HepG2 (cell line): ENCODE measurements at regions not wholly inside any gene's neighbourhood (a gene's known extent, or its start where the extent isn't known, plus 50 kb on each side); places are given as distances from the start of the nearest gene placed in this dataset.

ENCODE experiments used
- ATAC-seq: fragments of 200-7000 bp; cut with Tn5 transposase; 3 replicates; pipeline ENCODE4 v1.9.1; 2020; ENCODE audit warnings: mild to moderate bottlenecking, moderate library complexity
- BruUV-seq: library from RNA; stranded (reverse); fragments of 400-500 nt; replicated peaks from 2 replicates; lab custom pipeline; 2021; lab: Mats Ljungman, UMichigan
- CTCF ChIA-PET: fragments of 300-600 bp; formaldehyde crosslinking; extraction: SDS; loops from one replicate; lab custom pipeline; 2021; ENCODE audit warnings: low total read pairs, inconsistent platforms, low intra/inter-chr PET ratio; lab: Yijun Ruan, JAX
- POLR2A ChIA-PET: fragments of 350-600 bp; sonication (Branson Sonifier 250); formaldehyde crosslinking; loops from one replicate; lab custom pipeline; 2020; ENCODE audit warnings: antibody characterized with exemption, inconsistent platforms; lab: Yijun Ruan, JAX
- DNase-seq: peaks from one replicate; pipeline ENCODE4 v3.0.0-alpha.2; 2015; ENCODE audit warnings: low spot score
- FAIRE-seq: peaks from 3 replicates; lab custom pipeline; 2011; peaks lifted over from hg19 to GRCh38; lab: Jason Lieb, UNC
- H2AFZ ChIP-seq: one replicate; pipeline ENCODE4 v1.6.1; 2011; ENCODE audit warnings: low read length, inconsistent platforms
- H3K27ac ChIP-seq: fragments of 300-600 bp; 3 replicates; pipeline ENCODE4 v1.8.0; 2011; ENCODE audit warnings: mixed run types, mild to moderate bottlenecking, mixed read lengths, low read length, inconsistent platforms; ENCODE audit not compliant: insufficient read depth; ENCODE audit errors: extremely low read length
- H3K27me3 ChIP-seq, 2 experiments: fragments of 200-600 bp in 1 of 2; 2 replicates in 1 of 2; 3 replicates in 1 of 2; pipeline versions ENCODE4 v1.6.0 to v1.8.0; 2011; ENCODE audit warnings: low read length in 2 of 2, mild to moderate bottlenecking in 2 of 2, moderate library complexity in 2 of 2, inconsistent platforms in 1 of 2; ENCODE audit not compliant: insufficient read depth in 2 of 2, control insufficient read depth in 1 of 2
- H3K36me3 ChIP-seq, 2 experiments: fragments of 200-600 bp in 1 of 2; replicated peaks in 1 of 2; 2 replicates in 1 of 2; 3 replicates in 1 of 2; pipeline versions ENCODE4 v1.5.1 to v1.8.0; 2011; ENCODE audit warnings: low read length in 2 of 2, inconsistent platforms in 1 of 2; ENCODE audit not compliant: insufficient read depth in 2 of 2, control insufficient read depth in 1 of 2
- H3K4me1 ChIP-seq: 2 replicates; pipeline ENCODE4 v1.5.1; 2012; ENCODE audit warnings: low read length, inconsistent platforms; ENCODE audit not compliant: insufficient read depth
- H3K4me2 ChIP-seq: 2 replicates; pipeline ENCODE4 v1.6.0; 2011; ENCODE audit warnings: low read depth, low read length, inconsistent platforms
- H3K4me3 ChIP-seq, 3 experiments: fragments of 200-600 bp in 1 of 3; sonication (generic), shearing (Covaris generic) in 1 of 3; replicated peaks in 1 of 3; 2 replicates each; pipeline ENCODE4 v1.5.1; 2011 to 2016; ENCODE audit warnings: low read length in 3 of 3, inconsistent platforms in 2 of 3, low read depth in 2 of 3, mild to moderate bottlenecking in 2 of 3, control low read depth in 1 of 3, mixed read lengths in 1 of 3; ENCODE audit not compliant: insufficient read depth in 1 of 3
- H3K79me2 ChIP-seq: one replicate; pipeline ENCODE4 v1.6.1; 2011; ENCODE audit warnings: low read length, inconsistent platforms; ENCODE audit not compliant: insufficient read depth
- H3K9ac ChIP-seq: 2 replicates; pipeline ENCODE4 v1.6.0; 2011; ENCODE audit warnings: mild to moderate bottlenecking, low read depth, low read length, inconsistent platforms; ENCODE audit not compliant: insufficient read depth
- H3K9me3 ChIP-seq: 2 replicates; pipeline ENCODE4 v1.5.1; 2012; ENCODE audit warnings: mild to moderate bottlenecking, low read length
- H4K20me1 ChIP-seq: 2 replicates; pipeline ENCODE4 v1.6.0; 2011; ENCODE audit warnings: inconsistent platforms, mild to moderate bottlenecking, low read length, moderate library complexity; ENCODE audit not compliant: insufficient read depth
- ATM ChIP-seq: fragments of 450-650 bp; IDR thresholded peaks from 2 replicates; pipeline ENCODE4 v1.7.1; 2017; ENCODE audit warnings: mild to moderate bottlenecking, borderline replicate concordance
- LBX2 ChIP-seq: sonication (generic); formaldehyde crosslinking; IDR thresholded peaks from 2 replicates; pipeline ENCODE4 v1.5.0; 2020; ENCODE audit warnings: missing genetic modification reagents, mild to moderate bottlenecking, borderline replicate concordance
- MNT ChIP-seq: fragments of 450-650 bp; IDR thresholded peaks from 2 replicates; pipeline ENCODE4 v1.6.1; 2016
- NCOA5 ChIP-seq: sonication (generic); formaldehyde crosslinking; IDR thresholded peaks from 2 replicates; pipeline ENCODE4 v1.4.0; 2020; ENCODE audit warnings: missing genetic modification reagents
- NR2F1 ChIP-seq, 2 experiments: fragments of 450-650 bp in 1 of 2; formaldehyde crosslinking in 1 of 2; IDR thresholded peaks; 2 replicates each; pipeline versions ENCODE4 v1.5.0 to v1.6.1; 2016 to 2020; ENCODE audit warnings: mild to moderate bottlenecking in 1 of 2, missing compliant biosample characterization in 1 of 2, missing genetic modification reagents in 1 of 2, moderate library complexity in 1 of 2
- SMC3 ChIP-seq: IDR thresholded peaks from 2 replicates; pipeline ENCODE4 v1.6.1; 2011; ENCODE audit warnings: low read length, improper control_type of control experiment
- STAT6 ChIP-seq: sonication (generic); formaldehyde crosslinking; IDR thresholded peaks from 2 replicates; pipeline ENCODE4 v1.4.0; 2020; ENCODE audit warnings: missing genetic modification reagents, mild to moderate bottlenecking, borderline replicate concordance
- TCF12 ChIP-seq, 2 experiments: fragments of 450-650 bp in 1 of 2; sonication (generic) in 1 of 2; formaldehyde crosslinking in 1 of 2; IDR thresholded peaks; 2 replicates each; pipeline versions ENCODE4 v1.6.1 to v1.8.0; 2017 to 2022; ENCODE audit warnings: antibody characterized with exemption in 1 of 2, mild to moderate bottlenecking in 1 of 2, missing genetic modification reagents in 1 of 2, moderate library complexity in 1 of 2
- THYN1 ChIP-seq: sonication (generic); formaldehyde crosslinking; IDR thresholded peaks from 2 replicates; pipeline ENCODE4 v1.8.1; 2023; ENCODE audit warnings: low read depth, mild to moderate bottlenecking, moderate library complexity, missing genetic modification reagents, borderline replicate concordance
- ZBTB25 ChIP-seq: IDR thresholded peaks from 2 replicates; pipeline ENCODE4 v1.6.1; 2018; ENCODE audit warnings: missing genetic modification reagents
- ZBTB7A ChIP-seq: sonication (generic); formaldehyde crosslinking; IDR thresholded peaks from 2 replicates; pipeline ENCODE4 v1.8.0; 2022; ENCODE audit warnings: mild to moderate bottlenecking, missing genetic modification reagents
- ZFAT ChIP-seq: sonication (generic); formaldehyde crosslinking; conservative IDR thresholded peaks from 2 replicates; pipeline ENCODE4 v1.8.1; 2023; ENCODE audit warnings: missing genetic modification reagents, inconsistent platforms
- ZKSCAN1 ChIP-seq: fragments of 150-350 bp; IDR thresholded peaks from 2 replicates; pipeline ENCODE4 v1.6.1; 2014; ENCODE audit warnings: low read length
- ZNF274 ChIP-seq: sonication (generic); formaldehyde crosslinking; IDR thresholded peaks from 2 replicates; pipeline ENCODE4 v1.5.1; 2020; ENCODE audit warnings: mild to moderate bottlenecking, missing genetic modification reagents
- WGBS: methylation state at CpG from one replicate; pipeline ENCODE4 v1.1.6; 2017; ENCODE audit warnings: low lambda C conversion rate; 5-methylcytosine and 5-hydroxymethylcytosine counted together
- in situ Hi-C: cut with HindIII; loops from 2 replicates; pipeline ENCODE4 v1.10.0; 2017; ENCODE audit warnings: low pct_unique_long_range_greater_than_20kb; ENCODE audit not compliant: extremely low pct_ligation_motif_present
- intact Hi-C: fragments of 100-400 bp; cut with micrococcal nuclease; formaldehyde crosslinking; loops from one replicate; pipeline ENCODE4 v1.10.0; 2022; ENCODE audit not compliant: unreplicated experiment
- TF ChIP-seq, protein P1 (sequence below): sonication (generic); formaldehyde crosslinking; IDR thresholded peaks from 2 replicates; pipeline ENCODE4 v1.5.0; 2020; ENCODE audit warnings: mild to moderate bottlenecking, missing genetic modification reagents, borderline replicate concordance

- no peak for TF ChIP-seq STAT6
- TF ChIP-seq ZBTB7A (CRISPR knock-in tag): no peak
- TF ChIP-seq ZFAT (CRISPR knock-in tag): no peak
- TF ChIP-seq ZBTB25: no peak
- no peak for TF ChIP-seq ATM
Observed at GRCh38 chr17:55625521-55625920, 97.1 kb downstream of the TMEM100 start (continued).

DNA sequence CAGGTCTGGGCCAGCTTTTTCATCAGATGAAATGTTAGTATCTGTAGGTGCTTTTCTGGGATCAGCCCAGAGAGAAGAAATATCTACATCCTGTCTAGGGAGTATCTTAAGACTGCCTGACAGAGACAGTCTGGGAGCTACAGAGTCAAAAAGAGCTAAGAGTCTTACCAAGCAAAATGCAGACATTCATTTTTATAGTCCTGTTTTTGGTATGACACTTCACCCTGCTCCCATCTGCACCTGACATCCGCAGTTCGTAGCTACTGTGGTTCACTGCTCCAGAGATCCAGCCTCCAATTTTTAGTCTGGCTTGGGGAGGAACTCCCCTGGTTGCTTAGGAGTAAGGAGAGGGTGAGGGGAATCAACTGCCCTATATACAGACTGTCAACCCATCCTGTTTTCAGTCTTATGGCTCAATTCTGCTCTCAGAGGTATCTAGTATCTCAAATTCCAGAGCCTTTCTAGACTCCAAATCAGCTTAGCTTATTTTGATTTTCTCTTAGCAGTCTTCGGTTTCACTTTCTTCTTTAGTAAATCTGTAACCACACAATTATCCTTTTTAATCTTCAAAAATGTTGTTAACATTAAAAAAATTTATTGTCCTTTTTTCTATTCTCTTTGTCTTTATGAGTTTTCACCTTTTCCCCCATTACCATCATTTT lies 97.8 kb downstream of the TMEM100 start:
- Histone ChIP-seq H3K27me3 (no peaks in the 10 kb centered on the region), H4K20me1 (no peaks in the 10 kb centered on the region), H3K4me2 (no peak overlapping the region), H3K79me2 (no peaks in the 10 kb centered on the region), H3K27ac (no peak overlapping the region), H2AFZ (no peak overlapping the region), H3K4me3 (no peak overlapping the region), H3K9ac (no peak overlapping the region), H3K36me3 (no peaks in the 10 kb centered on the region), H3K4me1 (no peaks in the 10 kb centered on the region), H3K9me3 (no peaks in the 10 kb centered on the region)
- intact Hi-C loops (no loop called here), in situ Hi-C loops (no loop called here)
- DNase-seq (no peak), ATAC-seq (no peak), FAIRE-seq (no peak)
- WGBS: under 1% methylated on average over 3 of the region's 3 CpGs
- ChIA-PET POLR2A (no interaction called here), CTCF (no interaction called here)
- BruUV-seq: no TSS peak
- TF ChIP-seq TCF12 (IDR thresholded peaks at IDR 0.05) (no peak), TCF12 (CRISPR knock-in tag; IDR thresholded peaks at IDR 0.05) (no peak), SMC3 (no peak), MNT (no peak), NCOA5 (CRISPR knock-in tag) (no peak), THYN1 (no peak), LBX2 (CRISPR knock-in tag) (no peak), NR2F1 (CRISPR knock-in tag; IDR thresholded peaks at IDR 0.05) (no peak), ZNF274 (CRISPR knock-in tag) (no peak), ZKSCAN1 (no peak)
- TF ChIP-seq, protein P1, sequence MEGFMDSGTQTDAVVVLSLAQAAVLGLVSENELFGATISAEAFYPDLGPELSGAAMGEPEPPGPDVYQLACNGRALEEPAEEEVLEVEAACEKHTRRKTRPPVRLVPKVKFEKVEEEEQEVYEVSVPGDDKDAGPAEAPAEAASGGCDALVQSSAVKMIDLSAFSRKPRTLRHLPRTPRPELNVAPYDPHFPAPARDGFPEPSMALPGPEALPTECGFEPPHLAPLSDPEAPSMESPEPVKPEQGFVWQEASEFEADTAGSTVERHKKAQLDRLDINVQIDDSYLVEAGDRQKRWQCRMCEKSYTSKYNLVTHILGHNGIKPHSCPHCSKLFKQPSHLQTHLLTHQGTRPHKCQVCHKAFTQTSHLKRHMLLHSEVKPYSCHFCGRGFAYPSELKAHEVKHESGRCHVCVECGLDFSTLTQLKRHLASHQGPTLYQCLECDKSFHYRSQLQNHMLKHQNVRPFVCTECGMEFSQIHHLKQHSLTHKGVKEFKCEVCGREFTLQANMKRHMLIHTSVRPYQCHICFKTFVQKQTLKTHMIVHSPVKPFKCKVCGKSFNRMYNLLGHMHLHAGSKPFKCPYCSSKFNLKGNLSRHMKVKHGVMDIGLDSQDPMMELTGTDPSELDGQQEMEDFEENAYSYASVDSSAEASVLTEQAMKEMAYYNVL: no peak
